Erythroblast (primary cell): ENCODE measurements at regions not wholly inside any gene's neighbourhood (a gene's known extent, or its start where the extent isn't known, plus 50 kb on each side); places are given as distances from the start of the nearest gene placed in this dataset.

ENCODE experiments used
- GATA1 ChIP-seq: IDR thresholded peaks from 2 replicates; pipeline ENCODE4 v1.6.1; 2011; ENCODE audit warnings: low read depth, mild to moderate bottlenecking, control low read depth, low read length, moderate library complexity
- POLR2A ChIP-seq: IDR thresholded peaks from 2 replicates; pipeline ENCODE4 v1.6.1; 2011; ENCODE audit warnings: mild to moderate bottlenecking, low read length

DNA sequence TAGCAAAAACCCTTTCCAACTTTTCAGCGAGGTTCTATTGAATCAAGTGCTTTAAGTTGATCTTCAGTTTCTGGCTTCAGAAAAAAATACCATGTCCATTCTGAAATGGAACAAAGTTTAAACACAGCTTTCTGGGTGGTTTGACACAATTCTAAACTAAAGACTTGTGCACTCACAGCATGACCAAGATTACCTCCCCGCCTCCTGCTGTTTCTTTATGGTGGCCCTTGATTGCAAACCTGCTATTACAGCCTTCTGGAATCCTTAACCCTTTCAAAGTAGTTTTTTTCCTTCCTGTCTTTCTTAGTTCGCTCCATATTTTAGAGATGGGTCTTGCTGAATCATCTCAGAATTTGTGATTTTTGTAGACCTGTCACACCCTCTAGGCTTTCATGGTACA is 135.9 kb upstream of the FBN2 start:
- TF ChIP-seq POLR2A = no peak
- TF ChIP-seq GATA1 = no peak
